ENCODE measurements at regions not wholly inside any gene's neighbourhood (a gene's known extent, or its start where the extent isn't known, plus 50 kb on each side); places are given as distances from the start of the nearest gene placed in this dataset.

GRCh38 chr6:90753820-90754643, 167.2 kb upstream of the MAP3K7 start:
- no peaks in the 10 kb centered on the region for H3K36me3 Mint-ChIP-seq
- H3K4me1 Mint-ChIP-seq, result no peaks in the 10 kb centered on the region
- H3K9me3 Mint-ChIP-seq, result no peaks in the 10 kb centered on the region
- no peak for ATAC-seq
- no peak overlapping the region for H3K27ac Mint-ChIP-seq
- H3K4me3 Mint-ChIP-seq, result no peak overlapping the region
- H3K27me3 Mint-ChIP-seq, result peaks cover 16% of the 10 kb centered on the region

GRCh38 chr6:90739802-90740201, 152.9 kb upstream of the MAP3K7 start:
- ATAC-seq, result no peak
- H3K9me3 Mint-ChIP-seq, result peaks cover 13% of the 10 kb centered on the region
- no peak overlapping the region for H3K27ac Mint-ChIP-seq

GRCh38 chr6:90739339-90739738, 152.5 kb upstream of the MAP3K7 start:
- Mint-ChIP-seq H3K4me1 (no peaks in the 10 kb centered on the region), H3K4me3 (no peak overlapping the region), H3K9me3 (peaks cover 17% of the 10 kb centered on the region), H3K27me3 (no peaks in the 10 kb centered on the region), H3K36me3 (no peaks in the 10 kb centered on the region), H3K27ac (no peak overlapping the region)
- no peak for ATAC-seq

More at GRCh38 chr6:90739802-90740201, 152.9 kb upstream of the MAP3K7 start:
- no peaks in the 10 kb centered on the region for H3K36me3 Mint-ChIP-seq
- no peaks in the 10 kb centered on the region for H3K4me1 Mint-ChIP-seq
- H3K27me3 Mint-ChIP-seq, result no peaks in the 10 kb centered on the region
- H3K4me3 Mint-ChIP-seq, result no peak overlapping the region

- no peaks in the 10 kb centered on the region for H3K4me1 Mint-ChIP-seq
- peaks cover 18% of the 10 kb centered on the region for H3K27me3 Mint-ChIP-seq
- H3K9me3 Mint-ChIP-seq, result peaks cover 7% of the 10 kb centered on the region
- no peak overlapping the region for H3K4me3 Mint-ChIP-seq
- ATAC-seq, result no peak
- H3K36me3 Mint-ChIP-seq, result no peaks in the 10 kb centered on the region
- no peak overlapping the region for H3K27ac Mint-ChIP-seq
Measured at GRCh38 chr6:90730151-90730673, 143.3 kb upstream of the MAP3K7 start.

- peaks cover 18% of the 10 kb centered on the region for H3K27me3 Mint-ChIP-seq
- H3K4me3 Mint-ChIP-seq, result no peak overlapping the region
- no peaks in the 10 kb centered on the region for H3K36me3 Mint-ChIP-seq
- no peak overlapping the region for H3K27ac Mint-ChIP-seq
- H3K9me3 Mint-ChIP-seq, result peaks cover under 1% of the 10 kb centered on the region
- H3K4me1 Mint-ChIP-seq, result no peaks in the 10 kb centered on the region
- no peak for ATAC-seq
Measured at GRCh38 chr6:90729057-90729456, 142.2 kb upstream of the MAP3K7 start.

GRCh38 chr6:90722648-90723047, 135.8 kb upstream of the MAP3K7 start:
- H3K4me3 Mint-ChIP-seq, result no peak overlapping the region

GRCh38 chr6:90720404-90720803, 133.5 kb upstream of the MAP3K7 start:
- no peak overlapping the region for H3K27ac Mint-ChIP-seq
- H3K4me1 Mint-ChIP-seq, result no peaks in the 10 kb centered on the region
- no peaks in the 10 kb centered on the region for H3K36me3 Mint-ChIP-seq
- no peak for ATAC-seq
- peaks cover 18% of the 10 kb centered on the region for H3K27me3 Mint-ChIP-seq
- H3K4me3 Mint-ChIP-seq, result no peak overlapping the region
- H3K9me3 Mint-ChIP-seq, result no peaks in the 10 kb centered on the region

More at GRCh38 chr6:90722648-90723047, 135.8 kb upstream of the MAP3K7 start:
- H3K27me3 Mint-ChIP-seq, result peaks cover 27% of the 10 kb centered on the region
- H3K36me3 Mint-ChIP-seq, result no peaks in the 10 kb centered on the region
- no peaks in the 10 kb centered on the region for H3K4me1 Mint-ChIP-seq
- no peak for ATAC-seq
- H3K27ac Mint-ChIP-seq, result no peak overlapping the region
- no peaks in the 10 kb centered on the region for H3K9me3 Mint-ChIP-seq

- no peaks in the 10 kb centered on the region for H3K4me1 Mint-ChIP-seq
- ATAC-seq, result no peak
- H3K36me3 Mint-ChIP-seq, result no peaks in the 10 kb centered on the region
- H3K27ac Mint-ChIP-seq, result no peak overlapping the region
- no peaks in the 10 kb centered on the region for H3K9me3 Mint-ChIP-seq
- peaks cover 18% of the 10 kb centered on the region for H3K27me3 Mint-ChIP-seq
- H3K4me3 Mint-ChIP-seq, result no peak overlapping the region
Measured at GRCh38 chr6:90719321-90720195, 132.7 kb upstream of the MAP3K7 start.

- Mint-ChIP-seq H3K4me1 (no peaks in the 10 kb centered on the region), H3K9me3 (no peaks in the 10 kb centered on the region), H3K27ac (no peak overlapping the region), H3K36me3 (no peaks in the 10 kb centered on the region), H3K4me3 (no peak overlapping the region), H3K27me3 (peaks cover 7% of the 10 kb centered on the region)
- ATAC-seq, result peak; percentile 34
Measured at GRCh38 chr6:90716376-90716775, 129.5 kb upstream of the MAP3K7 start.

GRCh38 chr6:90715093-90715655, 128.3 kb upstream of the MAP3K7 start:
- H3K4me1 Mint-ChIP-seq, result no peaks in the 10 kb centered on the region
- no peak overlapping the region for H3K27ac Mint-ChIP-seq
- H3K27me3 Mint-ChIP-seq, result no peaks in the 10 kb centered on the region
- H3K4me3 Mint-ChIP-seq, result no peak overlapping the region
- no peaks in the 10 kb centered on the region for H3K36me3 Mint-ChIP-seq
- H3K9me3 Mint-ChIP-seq, result no peaks in the 10 kb centered on the region
- no peak for ATAC-seq

GRCh38 chr6:90714319-90714718, 127.4 kb upstream of the MAP3K7 start:
- H3K9me3 Mint-ChIP-seq, result no peaks in the 10 kb centered on the region
- H3K27ac Mint-ChIP-seq, result no peak overlapping the region

GRCh38 chr6:90712114-90712513, 125.2 kb upstream of the MAP3K7 start:
- Mint-ChIP-seq H3K9me3 (no peaks in the 10 kb centered on the region), H3K4me1 (no peaks in the 10 kb centered on the region), H3K27me3 (no peaks in the 10 kb centered on the region), H3K27ac (no peak overlapping the region), H3K36me3 (no peaks in the 10 kb centered on the region), H3K4me3 (no peak overlapping the region)
- ATAC-seq, result no peak

More at GRCh38 chr6:90714319-90714718, 127.4 kb upstream of the MAP3K7 start:
- ATAC-seq, result no peak
- Mint-ChIP-seq H3K4me3 (no peak overlapping the region), H3K27me3 (no peaks in the 10 kb centered on the region), H3K4me1 (no peaks in the 10 kb centered on the region), H3K36me3 (no peaks in the 10 kb centered on the region)

- Mint-ChIP-seq H3K27ac (no peak overlapping the region), H3K27me3 (no peaks in the 10 kb centered on the region), H3K9me3 (no peaks in the 10 kb centered on the region), H3K36me3 (no peaks in the 10 kb centered on the region), H3K4me1 (no peaks in the 10 kb centered on the region), H3K4me3 (no peak overlapping the region)
- ATAC-seq, result no peak
Measured at GRCh38 chr6:90709431-90709996, 122.6 kb upstream of the MAP3K7 start.

GRCh38 chr6:90708206-90708737, 121.4 kb upstream of the MAP3K7 start:
- H3K27ac Mint-ChIP-seq, result no peak overlapping the region
- H3K36me3 Mint-ChIP-seq, result no peaks in the 10 kb centered on the region
- H3K27me3 Mint-ChIP-seq, result peaks cover 5% of the 10 kb centered on the region
- ATAC-seq, result no peak
- H3K4me3 Mint-ChIP-seq, result no peak overlapping the region
- H3K9me3 Mint-ChIP-seq, result no peaks in the 10 kb centered on the region
- no peaks in the 10 kb centered on the region for H3K4me1 Mint-ChIP-seq

- Mint-ChIP-seq H3K4me3 (no peak overlapping the region), H3K27ac (no peak overlapping the region), H3K36me3 (no peaks in the 10 kb centered on the region), H3K27me3 (peaks cover 8% of the 10 kb centered on the region), H3K4me1 (no peaks in the 10 kb centered on the region), H3K9me3 (no peaks in the 10 kb centered on the region)
- ATAC-seq, result no peak
Measured at GRCh38 chr6:90707246-90707645, 120.4 kb upstream of the MAP3K7 start.
